SK-MEL-5 (cell line): ENCODE measurements at regions not wholly inside any gene's neighbourhood (a gene's known extent, or its start where the extent isn't known, plus 50 kb on each side); places are given as distances from the start of the nearest gene placed in this dataset.
"Not testable (repeated sequence)": the region's sequence is repeated elsewhere in the genome, so short reads cannot be mapped to it uniquely, and the experiment has no call there.

ENCODE experiments used
- DNase-seq: peaks from one replicate; pipeline ENCODE4 v3.0.0-alpha.2; 2016; ENCODE audit warnings: low read depth, low spot score
- in situ Hi-C: cut with HindIII; loops from 2 replicates; pipeline ENCODE4 v1.10.0; 2016; ENCODE audit warnings: low sequenced_read_pairs, high pct_unique_total_duplicates, low pct_unique_long_range_greater_than_20kb

DNA sequence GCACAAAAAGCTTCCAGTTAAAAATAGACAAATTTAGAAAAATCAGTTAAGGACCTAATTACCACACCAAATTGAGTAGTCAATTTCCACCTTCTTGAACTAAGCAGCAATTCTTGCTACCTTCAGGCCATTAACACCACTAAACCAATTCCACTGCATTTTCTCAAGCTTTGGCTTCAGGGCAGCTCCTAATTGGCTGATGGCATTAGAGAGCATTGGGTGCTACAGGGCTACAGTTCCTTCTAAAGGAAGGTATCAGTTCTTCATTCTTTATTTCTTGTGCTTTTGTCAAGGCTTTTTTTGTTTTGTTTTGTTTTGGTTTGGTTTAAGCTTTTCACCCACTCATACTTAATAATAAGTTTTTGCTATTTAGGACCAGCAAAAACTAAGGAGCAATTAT is 90.2 kb upstream of the FAM241A start:
- in situ Hi-C loops = no loop called here
- DNase-seq = no peak

GRCh38 chr4:112057470-112057869 is 87.8 kb upstream of the FAM241A start:
- in situ Hi-C loops = no loop called here
- DNase-seq = no peak

DNA sequence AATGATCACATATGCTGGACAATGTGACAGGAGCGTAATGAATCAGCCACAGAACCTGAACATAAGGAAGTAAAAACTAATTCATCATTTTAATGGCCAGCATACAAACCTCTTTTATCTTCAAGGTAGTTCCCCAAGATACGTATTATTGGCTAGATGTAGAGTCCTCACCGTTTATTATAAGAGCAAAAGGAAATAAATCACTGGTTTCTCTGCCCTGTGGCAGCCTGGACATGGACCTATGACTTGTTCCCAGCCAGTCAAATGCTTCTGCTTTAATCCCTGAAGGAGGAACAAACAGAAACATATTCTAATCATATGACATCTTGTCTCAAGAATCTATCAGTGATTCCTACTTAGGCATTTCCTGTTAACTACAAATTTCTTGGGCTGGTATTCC is 86.8 kb upstream of the FAM241A start:
- DNase-seq = peak; percentile 21
- in situ Hi-C loops = no loop called here

DNA sequence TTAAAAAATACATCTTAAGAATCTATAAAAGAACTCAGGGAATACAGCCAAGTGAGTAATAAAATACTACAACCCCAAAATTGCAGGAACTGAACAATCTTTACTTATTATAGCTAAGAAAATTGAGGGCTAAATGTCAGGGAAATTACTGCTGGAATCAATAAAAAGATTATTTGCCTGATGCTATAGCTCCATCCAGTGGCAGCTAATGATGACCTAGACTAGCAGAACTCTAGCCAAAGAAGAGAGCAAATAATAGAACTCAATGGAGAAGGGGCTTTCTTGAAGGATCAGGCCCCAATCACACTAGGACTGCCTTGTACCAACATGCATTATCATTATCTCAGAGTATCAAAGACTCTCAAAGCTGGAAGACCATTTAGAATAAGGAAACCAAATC is 85.0 kb upstream of the FAM241A start:
- peak; percentile 69 for DNase-seq
- in situ Hi-C loops = no loop called here

GRCh38 chr4:112061207-112061817 is 83.9 kb upstream of the FAM241A start:
- in situ Hi-C loops = no loop called here
- peak; percentile 8 for DNase-seq

GRCh38 chr4:112063260-112063659 is 82.0 kb upstream of the FAM241A start:
- in situ Hi-C loops = no loop called here
- DNase-seq = peak; percentile 47

- in situ Hi-C loops = no loop called here
- no peak for DNase-seq
Observed at GRCh38 chr4:112069110-112069509, 76.1 kb upstream of the FAM241A start.

DNA sequence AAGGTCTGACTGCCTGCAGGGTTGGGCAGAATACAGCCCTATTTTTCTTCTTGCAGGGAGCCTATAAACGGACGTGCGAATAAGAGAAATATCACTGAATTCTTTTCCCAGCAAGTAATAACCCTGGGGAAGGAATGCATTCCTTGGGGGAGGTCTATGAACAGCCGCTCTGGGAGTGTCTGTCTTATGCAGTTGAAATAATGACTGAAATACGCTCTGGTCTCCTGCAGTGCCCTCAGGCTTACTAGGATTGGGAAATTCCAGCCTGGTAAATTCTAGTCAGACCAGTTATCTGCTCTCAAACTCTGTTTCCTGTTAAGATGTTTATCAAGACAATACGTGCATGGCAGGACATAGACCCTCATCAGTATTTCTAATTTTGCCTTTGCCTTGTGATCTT is 72.1 kb upstream of the FAM241A start:
- DNase-seq = no peak
- in situ Hi-C loops = no loop called here

DNA sequence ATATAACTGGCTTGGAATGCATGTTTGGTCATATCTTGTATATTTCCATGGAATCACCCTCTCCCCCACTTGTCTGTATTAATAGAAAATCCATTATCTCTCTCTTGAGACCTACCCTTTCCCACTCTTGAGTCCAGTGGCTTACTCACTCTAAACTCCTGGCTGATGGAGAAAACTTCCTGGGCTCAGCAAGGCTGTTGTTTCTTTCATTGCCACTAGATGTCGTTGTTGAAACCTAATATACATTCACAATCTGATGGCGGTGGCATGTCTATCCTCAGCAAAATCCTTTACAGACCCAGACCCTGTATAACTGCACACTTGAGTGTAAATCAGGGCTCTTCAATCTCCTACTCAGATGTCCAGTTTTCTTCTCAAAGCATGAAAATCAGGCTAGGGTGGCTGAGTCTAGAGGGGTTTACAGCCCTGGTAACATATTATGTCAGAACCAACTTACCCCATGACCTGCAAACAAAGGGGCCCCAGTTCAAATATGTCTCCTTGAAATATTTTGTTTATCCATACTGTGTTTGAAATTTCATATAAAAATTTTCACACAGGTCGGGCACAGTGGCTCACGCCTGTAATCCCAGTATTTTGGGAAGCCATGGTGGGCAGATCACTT is 70.0 kb upstream of the FAM241A start:
- in situ Hi-C loops = no loop called here
- peak; percentile 78 for DNase-seq

GRCh38 chr4:112075906-112076305 is 69.3 kb upstream of the FAM241A start:
- no peak for DNase-seq
- in situ Hi-C loops = no loop called here

GRCh38 chr4:112076919-112077608 is 68.2 kb upstream of the FAM241A start:
- no peak for DNase-seq
- in situ Hi-C loops = no loop called here

DNA sequence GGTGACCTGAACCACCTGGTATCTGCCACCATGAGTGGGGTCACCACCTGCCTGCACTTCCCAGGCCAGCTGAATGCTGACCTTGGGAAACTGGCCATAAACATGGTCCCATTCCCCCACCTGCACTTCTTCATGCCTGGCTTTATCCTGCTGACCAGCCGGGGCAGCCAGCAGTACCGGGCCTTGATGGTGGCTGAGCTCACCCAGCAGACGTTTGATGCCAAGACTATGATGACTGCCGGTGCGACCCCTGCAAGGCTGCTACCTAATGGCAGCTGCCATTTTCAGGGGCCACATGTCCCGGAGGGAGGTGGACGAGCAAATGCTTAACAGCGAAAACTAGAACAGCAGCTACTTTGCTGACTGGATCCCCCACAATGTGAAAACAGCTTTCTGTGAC is 67.5 kb upstream of the FAM241A start:
- in situ Hi-C loops = no loop called here

DNA sequence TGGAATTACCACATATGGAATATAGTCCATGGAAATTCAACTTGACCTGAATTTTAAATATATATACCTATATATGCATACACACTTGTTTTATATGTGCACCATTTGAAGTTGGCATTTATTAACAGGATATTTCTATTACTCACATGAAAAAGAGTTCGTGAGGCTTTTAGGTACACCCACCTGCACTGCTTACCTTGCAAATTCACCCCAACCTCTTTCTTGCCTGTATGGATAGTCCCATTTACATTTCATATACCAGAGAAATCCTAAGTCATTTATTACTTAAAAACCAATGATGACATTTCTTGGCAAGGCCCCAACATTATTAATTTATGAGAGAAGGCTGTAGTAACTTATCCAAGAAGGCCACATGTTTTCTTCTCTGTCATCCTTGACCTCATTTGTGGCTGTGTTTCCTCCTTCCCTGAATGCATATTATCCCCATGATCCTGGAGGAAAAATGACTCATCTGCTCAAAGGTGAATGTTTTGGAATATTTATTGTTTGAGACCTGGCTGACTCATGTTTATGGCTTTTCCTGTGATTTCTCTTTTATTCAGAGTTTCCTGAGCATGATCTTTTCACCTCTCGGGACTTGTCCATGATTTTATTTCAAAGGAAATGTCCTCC is 62.2 kb upstream of the FAM241A start:
- peak; percentile 74 for DNase-seq
- in situ Hi-C loops = no loop called here

More for the DNA sequence above, 67.5 kb upstream of the FAM241A start:
- no peak for DNase-seq

GRCh38 chr4:112083587-112084347 is 61.5 kb upstream of the FAM241A start:
- in situ Hi-C loops = no loop called here
- no peak for DNase-seq

DNA sequence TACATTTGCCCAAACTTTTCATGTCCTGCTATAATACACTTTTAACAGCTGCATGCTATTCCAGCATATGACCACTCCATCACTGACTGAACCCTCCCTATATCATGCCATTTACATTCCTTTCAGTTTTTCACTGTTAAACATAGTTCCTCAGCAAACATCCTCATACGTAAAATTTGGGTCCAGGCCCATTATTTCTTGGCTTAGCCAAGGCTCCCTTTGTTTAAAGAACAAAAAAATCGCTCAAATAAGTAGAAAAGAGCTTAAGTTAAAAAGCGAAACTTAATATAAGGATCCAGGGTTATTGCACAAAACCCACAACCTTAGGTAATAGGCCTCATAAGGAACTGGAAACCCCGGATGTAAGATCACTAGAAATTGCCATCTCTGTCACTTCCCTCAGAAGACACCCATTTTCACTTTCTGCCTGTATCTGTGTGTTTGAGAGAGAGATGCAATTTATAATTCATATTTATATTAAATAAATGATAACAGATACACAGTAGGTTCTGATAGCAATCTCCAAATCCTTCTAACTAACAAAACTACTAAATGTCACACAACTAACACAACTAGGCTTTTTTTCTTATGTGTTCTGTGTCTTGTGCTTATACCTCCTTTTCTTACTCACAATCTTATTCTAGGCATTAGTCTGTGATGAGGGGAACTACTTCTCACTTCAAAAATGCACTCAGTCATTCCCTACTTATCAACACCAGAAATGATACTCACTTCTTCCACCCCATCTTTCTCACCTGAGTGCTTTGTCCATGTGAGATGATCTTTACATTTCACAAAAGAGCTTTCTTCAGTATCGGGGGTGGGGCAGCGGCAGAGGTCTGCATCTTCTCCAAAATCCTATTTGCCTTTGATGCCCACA is 59.9 kb upstream of the FAM241A start:
- DNase-seq = no peak

GRCh38 chr4:112086036-112086434 is 59.2 kb upstream of the FAM241A start:
- in situ Hi-C loops = no loop called here
- DNase-seq = no peak

More for the DNA sequence above, 59.9 kb upstream of the FAM241A start:
- in situ Hi-C loops = no loop called here

DNA sequence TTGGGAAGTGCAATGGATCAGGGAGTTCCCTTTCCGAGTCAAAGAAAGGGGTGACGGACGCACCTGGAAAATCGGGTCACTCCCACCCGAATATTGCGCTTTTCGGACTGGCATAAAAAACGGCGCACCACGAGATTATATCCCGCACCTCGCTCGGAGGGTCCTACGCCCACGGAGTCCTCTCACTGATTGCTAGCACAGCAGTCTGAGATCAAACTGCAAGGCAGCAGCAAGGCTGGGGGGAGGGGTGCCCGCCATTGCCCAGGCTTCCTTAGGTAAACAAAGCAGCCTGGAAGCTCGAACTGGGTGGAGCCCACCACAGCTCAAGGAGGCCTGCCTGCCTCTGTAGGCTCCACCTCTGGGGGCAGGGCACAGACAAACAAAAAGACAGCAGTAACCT is 58.6 kb upstream of the FAM241A start:
- DNase-seq, in situ Hi-C loops: not testable (repeated sequence)
